Nephron (organoid): ENCODE measurements at regions not wholly inside any gene's neighbourhood (a gene's known extent, or its start where the extent isn't known, plus 50 kb on each side); places are given as distances from the start of the nearest gene placed in this dataset.

Experiments used
- H3K27ac Mint-ChIP-seq, 3 experiments: 2 replicates each; pipeline ENCODE4 v1.8.0; 2020; ENCODE audit warnings: mixed read lengths in 3 of 3, mild to moderate bottlenecking in 2 of 3, moderate library complexity in 1 of 3
- H3K27me3 Mint-ChIP-seq: 2 replicates; pipeline ENCODE4 v1.8.0; 2021; ENCODE audit warnings: low read depth, mild to moderate bottlenecking, moderate library complexity, mixed read lengths
- H3K36me3 Mint-ChIP-seq: 2 replicates; pipeline ENCODE4 v1.8.0; 2020; ENCODE audit warnings: low read depth, mixed read lengths
- H3K4me1 Mint-ChIP-seq: 2 replicates; pipeline ENCODE4 v1.8.0; 2020; ENCODE audit warnings: mixed read lengths
- H3K4me3 Mint-ChIP-seq, 3 experiments: 2 replicates each; pipeline ENCODE4 v1.8.0; 2020; ENCODE audit warnings: mild to moderate bottlenecking in 3 of 3, mixed read lengths in 3 of 3, moderate library complexity in 2 of 3
- H3K9me3 Mint-ChIP-seq: 2 replicates; pipeline ENCODE4 v1.8.0; 2020; ENCODE audit warnings: mixed read lengths
- TF ChIP-seq, protein P1 (sequence below), 3 experiments: fragments of 200-600 bp; sonication (generic); IDR thresholded peaks; one replicate each; pipeline ENCODE4 v1.5.0; 2021; ENCODE audit warnings: antibody characterized with exemption in 3 of 3; ENCODE audit not compliant: unreplicated experiment in 3 of 3

GRCh38 chr6:137683916-137684315, 183.1 kb upstream of the TNFAIP3 start:
- TF ChIP-seq, protein P1, sequence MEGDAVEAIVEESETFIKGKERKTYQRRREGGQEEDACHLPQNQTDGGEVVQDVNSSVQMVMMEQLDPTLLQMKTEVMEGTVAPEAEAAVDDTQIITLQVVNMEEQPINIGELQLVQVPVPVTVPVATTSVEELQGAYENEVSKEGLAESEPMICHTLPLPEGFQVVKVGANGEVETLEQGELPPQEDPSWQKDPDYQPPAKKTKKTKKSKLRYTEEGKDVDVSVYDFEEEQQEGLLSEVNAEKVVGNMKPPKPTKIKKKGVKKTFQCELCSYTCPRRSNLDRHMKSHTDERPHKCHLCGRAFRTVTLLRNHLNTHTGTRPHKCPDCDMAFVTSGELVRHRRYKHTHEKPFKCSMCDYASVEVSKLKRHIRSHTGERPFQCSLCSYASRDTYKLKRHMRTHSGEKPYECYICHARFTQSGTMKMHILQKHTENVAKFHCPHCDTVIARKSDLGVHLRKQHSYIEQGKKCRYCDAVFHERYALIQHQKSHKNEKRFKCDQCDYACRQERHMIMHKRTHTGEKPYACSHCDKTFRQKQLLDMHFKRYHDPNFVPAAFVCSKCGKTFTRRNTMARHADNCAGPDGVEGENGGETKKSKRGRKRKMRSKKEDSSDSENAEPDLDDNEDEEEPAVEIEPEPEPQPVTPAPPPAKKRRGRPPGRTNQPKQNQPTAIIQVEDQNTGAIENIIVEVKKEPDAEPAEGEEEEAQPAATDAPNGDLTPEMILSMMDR (IDR thresholded peaks at IDR 0.05; ENCODE audit: unreplicated experiment in 3 of 3), result no peak
- H3K4me3 Mint-ChIP-seq, result no peak overlapping the region
- H3K27me3 Mint-ChIP-seq, result no peaks in the 10 kb centered on the region
- no peaks in the 10 kb centered on the region for H3K4me1 Mint-ChIP-seq
- H3K27ac Mint-ChIP-seq, result no peak overlapping the region
- no peaks in the 10 kb centered on the region for H3K36me3 Mint-ChIP-seq
- peaks cover 8% of the 10 kb centered on the region for H3K9me3 Mint-ChIP-seq

DNA sequence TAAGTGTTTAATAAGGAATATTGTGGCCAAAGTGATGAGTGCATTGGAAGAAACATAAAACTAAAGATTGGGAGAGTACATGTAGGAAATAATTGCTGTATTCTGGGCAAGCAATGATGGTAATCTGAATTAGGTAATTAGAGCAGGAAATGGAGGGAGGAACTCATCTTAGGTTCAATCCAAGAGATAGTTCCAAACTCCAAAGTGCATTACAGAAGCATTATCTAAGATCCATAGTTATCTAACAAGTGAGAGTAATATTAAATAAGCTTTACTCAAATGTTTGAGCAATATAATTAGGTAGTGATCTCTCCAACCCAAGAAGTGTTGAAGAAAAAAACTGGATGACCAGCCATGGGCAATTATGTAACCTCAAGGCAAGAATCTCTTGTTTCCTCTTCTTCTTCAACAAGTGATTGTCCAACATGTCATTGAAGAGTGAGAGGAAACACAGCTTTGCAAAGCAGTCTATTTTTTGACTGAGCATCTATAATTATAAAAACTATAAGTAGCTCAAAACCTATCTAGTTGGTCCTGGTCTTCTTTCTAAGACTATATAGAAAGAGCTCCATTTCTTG, 181.2 kb upstream of the TNFAIP3 start:
- TF ChIP-seq, protein P1 (IDR thresholded peaks at IDR 0.05; ENCODE audit: unreplicated experiment in 3 of 3), result no peak
- peaks cover 4% of the 10 kb centered on the region for H3K9me3 Mint-ChIP-seq
- H3K36me3 Mint-ChIP-seq, result no peaks in the 10 kb centered on the region
- H3K27me3 Mint-ChIP-seq, result no peaks in the 10 kb centered on the region
- H3K4me1 Mint-ChIP-seq, result no peaks in the 10 kb centered on the region
- no peak overlapping the region for H3K27ac Mint-ChIP-seq
- no peak overlapping the region for H3K4me3 Mint-ChIP-seq

- H3K4me3 Mint-ChIP-seq, result no peak overlapping the region
- H3K27me3 Mint-ChIP-seq, result peaks cover 7% of the 10 kb centered on the region
- H3K4me1 Mint-ChIP-seq, result no peaks in the 10 kb centered on the region
- H3K27ac Mint-ChIP-seq, result no peak overlapping the region
- H3K9me3 Mint-ChIP-seq, result no peaks in the 10 kb centered on the region
- H3K36me3 Mint-ChIP-seq, result no peaks in the 10 kb centered on the region
- TF ChIP-seq, protein P1 (IDR thresholded peaks at IDR 0.05; ENCODE audit: unreplicated experiment in 3 of 3), result no peak
These were observed 179.2 kb upstream of the TNFAIP3 start for GRCh38 chr6:137687818-137688217.

DNA sequence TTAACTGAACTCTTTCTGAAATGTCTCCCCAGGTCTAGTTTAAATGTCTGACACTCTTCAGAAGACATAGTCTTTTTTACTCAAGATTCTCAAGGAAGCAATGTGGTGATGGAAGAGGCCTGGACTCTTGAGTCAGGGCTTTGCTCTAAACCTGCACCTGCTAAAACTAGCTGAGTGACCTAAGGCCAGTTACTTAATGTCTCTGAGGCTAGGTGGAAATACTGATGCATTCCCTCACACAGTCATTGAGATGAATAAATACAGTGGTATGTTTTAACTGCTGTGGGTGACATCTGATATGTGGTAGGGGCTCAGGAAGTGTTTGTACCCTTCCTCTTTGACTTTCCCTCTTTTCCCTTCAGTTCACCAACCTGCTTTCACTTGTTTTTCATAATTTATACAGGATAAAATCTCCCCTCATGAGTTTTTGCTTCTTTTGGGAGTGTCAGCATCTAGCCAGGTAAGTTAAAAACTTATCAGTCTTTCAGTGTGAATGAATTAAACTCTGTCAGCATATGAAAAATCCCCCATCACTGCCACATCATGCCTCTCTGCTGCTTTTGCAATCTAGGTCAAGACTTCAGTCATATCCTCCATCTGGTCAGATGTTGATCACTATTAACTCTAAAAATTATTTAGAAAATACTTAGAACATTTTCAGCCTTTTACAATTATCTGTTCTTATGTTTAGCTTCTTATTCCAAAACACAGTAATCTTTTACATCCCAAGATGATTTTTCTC, 178.7 kb upstream of the TNFAIP3 start:
- no peaks in the 10 kb centered on the region for H3K4me1 Mint-ChIP-seq
- no peak overlapping the region for H3K27ac Mint-ChIP-seq
- H3K9me3 Mint-ChIP-seq, result no peaks in the 10 kb centered on the region
- peaks cover 7% of the 10 kb centered on the region for H3K27me3 Mint-ChIP-seq
- TF ChIP-seq, protein P1 (IDR thresholded peaks at IDR 0.05; ENCODE audit: unreplicated experiment in 3 of 3), result no peak
- H3K36me3 Mint-ChIP-seq, result no peaks in the 10 kb centered on the region
- no peak overlapping the region for H3K4me3 Mint-ChIP-seq

GRCh38 chr6:137689377-137689776, 177.7 kb upstream of the TNFAIP3 start:
- no peak overlapping the region for H3K27ac Mint-ChIP-seq
- no peak overlapping the region for H3K4me3 Mint-ChIP-seq
- H3K4me1 Mint-ChIP-seq, result no peaks in the 10 kb centered on the region
- no peaks in the 10 kb centered on the region for H3K36me3 Mint-ChIP-seq
- no peaks in the 10 kb centered on the region for H3K9me3 Mint-ChIP-seq
- TF ChIP-seq, protein P1 (IDR thresholded peaks at IDR 0.05; ENCODE audit: unreplicated experiment in 3 of 3), result no peak
- H3K27me3 Mint-ChIP-seq, result peaks cover 7% of the 10 kb centered on the region

DNA sequence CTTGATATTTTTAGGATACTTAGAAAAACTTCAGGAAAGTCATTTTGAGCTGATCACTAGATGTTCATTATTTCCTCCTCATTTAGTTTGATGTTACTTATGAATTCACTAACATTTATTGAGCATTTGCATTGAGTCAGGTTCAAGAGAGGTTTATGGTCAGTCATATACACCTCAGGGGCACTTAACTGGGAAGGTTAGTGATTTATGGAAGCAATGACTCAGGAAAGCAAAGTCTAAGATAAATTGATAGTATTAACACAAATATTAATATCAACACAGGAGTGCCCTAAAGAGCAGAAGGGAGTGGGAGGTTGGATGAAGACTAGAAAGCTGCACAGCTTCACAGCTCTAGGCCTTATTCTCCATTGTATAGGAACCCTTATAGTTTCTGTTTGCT, 177.0 kb upstream of the TNFAIP3 start:
- TF ChIP-seq, protein P1 (IDR thresholded peaks at IDR 0.05; ENCODE audit: unreplicated experiment in 3 of 3), result no peak
- no peaks in the 10 kb centered on the region for H3K4me1 Mint-ChIP-seq
- no peak overlapping the region for H3K27ac Mint-ChIP-seq
- H3K27me3 Mint-ChIP-seq, result peaks cover 7% of the 10 kb centered on the region
- no peak overlapping the region for H3K4me3 Mint-ChIP-seq
- H3K36me3 Mint-ChIP-seq, result no peaks in the 10 kb centered on the region
- H3K9me3 Mint-ChIP-seq, result no peaks in the 10 kb centered on the region
